ENCODE measurements at regions not wholly inside any gene's neighbourhood (a gene's known extent, or its start where the extent isn't known, plus 50 kb on each side); places are given as distances from the start of the nearest gene placed in this dataset.

- no peak for DNase-seq
These were observed 831.2 kb downstream of the EPHA7 start for GRCh38 chr6:92588148-92588547.

- no peak for DNase-seq
These were observed 831.8 kb downstream of the EPHA7 start for GRCh38 chr6:92587525-92587924.

DNA sequence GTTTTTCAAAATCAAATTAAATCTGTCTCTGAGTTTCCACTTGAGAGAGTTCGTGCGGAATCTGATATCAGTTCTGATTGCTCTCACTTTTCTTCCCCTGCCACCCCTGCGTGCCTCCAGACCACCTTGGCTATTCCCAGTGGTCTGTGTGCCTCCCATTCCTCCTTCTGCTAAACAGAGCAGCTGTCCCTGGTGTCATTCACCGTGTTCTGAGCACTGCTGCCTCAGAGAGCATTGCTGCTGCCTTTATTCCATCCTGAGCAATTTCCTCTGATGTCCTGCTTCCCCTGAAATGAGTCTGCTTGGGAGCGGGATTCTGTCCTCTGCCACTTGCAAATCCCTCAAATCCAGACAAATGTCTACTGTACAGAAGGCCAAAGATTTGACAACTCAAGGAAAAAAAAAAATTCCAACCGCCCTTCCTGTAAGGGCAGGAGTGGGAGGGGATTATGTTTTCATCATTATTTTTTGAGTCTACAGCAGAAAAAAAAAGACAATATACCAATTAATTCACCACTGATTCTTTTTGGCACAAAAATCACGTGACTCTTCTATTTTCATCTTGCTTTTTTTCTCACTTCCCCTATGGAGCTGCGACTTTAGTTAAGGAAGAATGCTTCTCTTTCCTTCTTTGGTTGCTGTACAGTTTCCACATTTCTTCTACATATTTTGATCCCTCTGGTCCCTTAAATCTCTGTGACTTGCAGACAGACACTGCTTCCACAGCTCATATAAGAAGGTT is 833.0 kb downstream of the EPHA7 start:
- DNase-seq, result no peak

DNA sequence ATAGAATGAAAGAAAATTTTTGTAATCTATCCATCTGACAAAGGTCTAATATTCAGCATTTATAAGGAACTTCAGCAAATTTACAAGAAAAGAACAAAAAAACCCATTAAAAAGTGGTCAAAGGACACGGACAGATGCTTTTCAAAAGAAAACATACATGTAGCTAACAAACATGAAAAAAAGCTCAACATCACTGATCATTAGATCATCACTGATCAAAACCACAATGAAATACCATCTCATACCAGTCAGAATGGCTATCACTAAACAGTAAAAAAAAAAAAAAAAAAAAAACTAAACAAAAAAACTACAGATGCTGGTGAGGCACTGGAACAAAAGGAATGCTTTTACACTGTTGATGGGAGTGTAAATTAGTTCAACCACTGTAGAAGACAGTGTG is 837.1 kb downstream of the EPHA7 start:
- DNase-seq, result no peak

DNA sequence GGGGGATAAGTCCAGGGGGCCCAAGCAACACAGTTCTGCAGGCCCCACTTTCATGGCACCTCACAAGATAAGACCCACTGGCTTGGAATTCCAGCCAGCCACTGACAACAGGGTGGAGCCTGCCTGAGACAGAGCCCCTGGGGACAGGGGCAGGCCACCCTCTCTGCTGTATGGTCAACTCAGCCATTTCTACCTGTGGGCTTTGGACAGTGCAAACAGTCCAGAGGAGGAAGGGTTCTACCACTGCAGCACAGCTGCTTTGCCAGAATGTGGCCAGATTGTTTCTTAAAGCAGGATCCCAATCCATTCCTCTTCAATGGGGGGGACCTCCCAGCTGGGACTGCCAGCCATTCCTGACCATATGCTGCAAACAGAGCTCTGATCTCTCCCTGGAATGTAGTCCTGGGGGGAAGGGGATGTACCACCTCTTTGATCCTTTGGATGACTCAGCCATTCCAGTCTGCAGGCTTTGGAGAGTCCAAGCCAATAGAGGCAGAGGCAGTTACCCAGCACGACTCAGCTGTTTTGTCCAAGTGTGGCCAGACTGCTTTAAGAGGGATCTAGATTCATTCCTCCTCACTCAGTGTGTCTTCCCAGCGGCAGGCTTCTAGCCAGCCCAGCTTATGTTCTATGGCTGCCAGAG is 842.2 kb downstream of the EPHA7 start:
- no peak for DNase-seq

DNA sequence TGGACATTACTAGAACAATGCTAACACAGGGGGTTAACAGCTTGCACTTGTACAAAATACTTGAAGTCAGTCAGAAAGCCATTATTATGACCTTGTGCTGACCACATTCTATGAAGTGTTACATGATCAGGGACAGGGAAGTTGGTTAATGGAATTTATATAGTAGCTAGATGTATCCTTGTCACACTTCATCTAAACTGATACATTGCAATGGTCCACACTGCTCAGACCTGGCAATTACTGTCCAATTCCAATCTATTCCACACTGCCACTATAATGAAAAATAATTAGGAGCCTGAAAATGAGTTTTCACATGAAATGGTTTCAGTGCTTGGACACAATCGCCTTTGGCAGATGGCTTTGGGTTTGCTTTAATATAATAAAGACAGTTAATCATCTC is 850.8 kb downstream of the EPHA7 start:
- DNase-seq, result no peak

DNA sequence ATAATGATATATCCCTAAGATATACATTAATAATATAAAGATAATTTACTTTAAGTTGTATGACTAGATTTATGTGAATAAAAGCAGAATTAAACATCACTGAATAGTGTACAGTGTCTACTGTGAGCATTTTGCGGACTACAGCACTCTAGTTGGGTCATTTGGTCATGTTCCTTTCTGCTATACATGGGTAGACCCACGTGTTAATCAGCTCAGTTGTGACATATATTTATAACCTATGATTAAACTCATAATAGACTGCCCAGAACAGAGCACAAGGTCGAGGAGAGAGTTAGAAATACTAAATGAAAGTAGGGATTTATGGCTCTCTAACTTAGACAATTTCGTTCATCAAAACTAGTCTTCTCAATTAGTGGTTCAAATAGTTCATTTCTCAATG is 852.7 kb downstream of the EPHA7 start:
- DNase-seq, result no peak

DNA sequence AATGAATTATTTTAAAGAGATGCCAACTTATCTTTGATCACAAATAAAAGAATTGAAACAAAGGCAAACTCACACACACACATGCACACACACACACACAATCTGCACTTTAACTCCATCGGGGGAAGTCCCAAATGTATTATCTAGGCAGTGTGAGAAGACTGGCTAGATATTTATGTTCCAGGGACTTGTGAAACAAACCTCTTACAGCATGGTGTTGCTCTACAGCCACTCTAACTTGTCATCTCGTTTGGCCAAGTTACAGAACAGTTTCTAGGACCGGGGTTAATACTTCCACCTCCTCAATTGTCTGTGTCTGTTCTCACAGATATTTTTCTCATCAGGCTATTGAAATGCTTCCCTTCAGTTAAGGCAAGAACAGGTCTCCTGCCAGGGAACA is 855.0 kb downstream of the EPHA7 start:
- DNase-seq, result no peak

DNA sequence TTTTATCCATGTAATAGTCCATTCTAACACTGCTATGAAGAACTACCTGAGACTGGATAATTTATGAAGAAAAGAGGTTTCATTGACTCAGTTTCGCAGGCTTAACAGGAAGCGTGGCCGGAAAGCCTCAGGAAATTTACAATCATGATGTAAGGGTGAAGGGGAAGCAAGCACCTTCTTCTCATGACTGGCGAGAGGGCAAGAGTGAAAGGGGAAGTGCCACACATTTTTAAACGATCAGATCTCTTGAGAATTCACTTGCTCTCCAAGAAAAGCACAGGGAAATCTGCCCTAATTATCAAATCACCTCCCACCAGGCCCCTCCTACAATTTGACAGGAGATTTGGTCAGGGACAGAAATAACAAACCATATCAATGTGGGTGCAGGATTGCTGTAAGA is 859.7 kb downstream of the EPHA7 start:
- DNase-seq, result no peak

DNA sequence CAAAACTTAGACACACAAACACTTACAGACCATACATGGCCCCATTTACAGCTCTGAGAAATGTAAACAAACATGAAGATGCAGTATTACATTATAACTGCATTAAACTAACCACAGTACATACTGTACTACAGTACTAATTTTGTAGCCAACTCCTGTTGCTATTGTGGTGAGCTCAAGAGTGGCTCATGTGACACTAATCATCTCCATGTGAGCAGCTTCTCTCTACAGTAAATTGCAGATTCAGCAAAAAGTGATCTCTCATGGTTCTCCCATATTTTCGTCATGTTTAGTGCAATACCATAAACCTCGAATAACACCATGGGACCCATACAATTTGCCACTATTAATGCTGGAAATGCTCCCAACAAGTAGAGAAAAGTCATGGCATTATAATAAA is 860.4 kb downstream of the EPHA7 start:
- DNase-seq, result no peak

DNA sequence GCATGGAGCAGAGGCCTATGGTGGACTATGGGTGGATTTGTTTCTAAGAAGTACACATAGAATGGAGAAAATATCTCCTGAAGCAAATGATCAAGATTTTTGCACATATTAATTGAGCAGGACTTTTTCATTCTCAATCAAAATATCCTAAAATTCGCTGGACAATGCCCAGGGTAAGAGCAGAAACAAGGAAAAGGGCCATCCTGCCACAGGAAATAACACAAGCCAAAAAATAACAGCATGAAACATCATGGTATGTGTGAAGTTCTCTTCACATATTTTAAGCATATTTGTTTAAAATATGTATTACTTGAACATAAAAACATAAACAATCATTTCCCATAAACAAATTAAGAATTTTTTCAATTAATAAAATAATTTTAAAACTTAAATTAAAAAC is 868.9 kb downstream of the EPHA7 start:
- no peak for DNase-seq

DNA sequence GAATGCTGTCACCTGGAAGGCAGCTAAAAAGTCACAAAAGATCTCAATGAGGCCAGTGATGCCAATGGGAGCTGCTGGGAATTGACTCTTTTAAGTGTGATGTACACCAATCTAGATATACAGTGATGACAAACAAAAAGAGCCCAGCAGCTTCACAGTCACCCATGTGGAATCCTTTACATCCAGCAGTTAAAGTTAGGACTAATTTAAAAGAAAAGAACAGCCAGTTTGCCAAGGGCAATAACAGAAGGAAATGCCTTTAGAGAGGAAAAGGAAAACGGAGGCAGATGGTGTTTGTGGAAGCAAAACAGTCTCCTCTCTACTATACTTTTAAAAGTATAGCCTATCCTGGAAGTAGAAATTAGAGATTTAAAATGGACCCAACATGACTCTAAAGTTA is 873.5 kb downstream of the EPHA7 start:
- no peak for DNase-seq

DNA sequence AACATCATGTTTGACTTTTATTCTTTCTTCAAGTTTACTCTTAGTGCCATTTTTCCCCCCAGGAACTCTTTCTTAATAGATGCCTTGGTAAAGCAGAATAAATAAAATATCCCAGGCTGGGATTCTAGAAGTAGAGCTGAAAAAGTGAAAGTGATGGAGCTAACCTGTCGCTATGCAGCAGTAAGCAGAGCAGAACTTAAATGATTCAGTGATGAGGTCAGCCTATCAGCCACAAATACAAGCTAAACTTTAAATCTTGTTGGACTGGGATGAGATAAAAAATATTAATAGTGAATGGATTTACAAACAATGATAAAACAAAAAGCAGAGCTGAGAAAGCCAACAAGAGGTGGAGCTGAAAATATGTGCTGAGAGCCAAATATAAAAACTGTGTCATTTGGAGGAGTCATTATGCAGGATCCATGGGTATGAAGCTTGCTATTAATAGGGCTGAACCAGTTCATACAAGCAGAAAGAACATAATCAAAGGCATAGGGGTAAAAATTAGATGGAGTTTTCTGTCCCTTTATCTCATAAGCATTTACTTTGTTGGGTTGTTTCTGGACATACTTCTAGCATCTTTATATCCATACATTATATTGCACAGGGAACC is 877.8 kb downstream of the EPHA7 start:
- DNase-seq, result no peak

- no peak for DNase-seq
These were observed 880.4 kb downstream of the EPHA7 start for GRCh38 chr6:92538926-92539325.

GRCh38 chr6:92538275-92538674 is 881.1 kb downstream of the EPHA7 start:
- no peak for DNase-seq

DNA sequence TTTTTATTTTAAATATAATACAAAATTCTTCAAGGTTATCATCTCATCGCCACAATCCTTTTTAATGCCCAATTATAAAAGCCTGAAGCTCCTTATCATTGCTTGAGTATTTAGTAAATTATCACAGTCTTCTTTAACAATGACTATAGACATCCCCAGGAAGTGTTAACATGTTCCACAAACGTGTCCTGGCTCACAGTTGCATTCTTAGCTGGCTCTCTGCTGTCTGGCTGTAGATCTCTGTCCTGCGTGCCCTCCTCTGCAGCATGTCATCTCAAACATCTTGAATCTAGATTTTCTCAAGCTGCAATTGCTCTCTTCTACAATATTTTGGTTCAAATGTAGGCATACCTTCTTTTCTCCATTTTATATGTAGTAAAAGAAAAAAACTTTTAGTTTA is 885.2 kb downstream of the EPHA7 start:
- no peak for DNase-seq

DNA sequence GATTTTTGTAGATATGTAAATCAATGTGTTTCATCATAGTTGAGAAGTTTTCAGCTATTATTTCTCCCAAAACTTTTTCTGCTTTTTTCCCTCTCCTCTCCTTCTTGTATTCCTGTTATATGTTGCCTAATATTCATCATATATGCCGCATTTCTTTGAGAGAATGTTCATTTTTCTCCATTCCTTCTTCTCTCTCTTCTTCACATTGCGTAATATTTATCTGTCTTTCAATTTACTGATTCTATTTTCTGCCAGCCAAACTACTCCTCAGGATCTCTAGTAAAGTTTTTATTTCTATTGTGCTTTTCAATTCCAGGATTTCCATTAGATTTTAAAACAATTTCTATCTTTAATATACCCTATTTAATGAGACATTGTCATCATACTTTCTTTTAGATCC is 896.8 kb downstream of the EPHA7 start:
- no peak for DNase-seq

DNA sequence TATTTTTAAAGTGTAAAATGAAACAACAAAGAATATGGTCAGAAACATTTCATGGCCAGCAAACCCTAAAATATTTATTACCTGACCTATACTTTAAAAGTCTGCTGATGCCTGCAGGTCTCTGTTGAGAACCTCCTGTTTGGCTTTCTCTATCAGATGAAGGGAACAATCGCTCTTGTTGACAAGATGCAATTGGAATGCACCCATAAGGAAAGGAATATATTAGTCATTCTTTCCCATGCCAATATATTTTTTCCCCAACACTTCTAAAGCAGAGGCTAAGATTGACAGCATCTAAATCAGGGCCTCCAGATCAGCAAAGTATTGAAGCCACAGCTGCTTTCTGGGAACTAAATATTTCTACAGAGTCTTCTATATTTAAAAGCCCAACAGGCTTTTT is 897.8 kb downstream of the EPHA7 start:
- no peak for DNase-seq

GRCh38 chr6:92510137-92510536 is 909.2 kb downstream of the EPHA7 start:
- no peak for DNase-seq

DNA sequence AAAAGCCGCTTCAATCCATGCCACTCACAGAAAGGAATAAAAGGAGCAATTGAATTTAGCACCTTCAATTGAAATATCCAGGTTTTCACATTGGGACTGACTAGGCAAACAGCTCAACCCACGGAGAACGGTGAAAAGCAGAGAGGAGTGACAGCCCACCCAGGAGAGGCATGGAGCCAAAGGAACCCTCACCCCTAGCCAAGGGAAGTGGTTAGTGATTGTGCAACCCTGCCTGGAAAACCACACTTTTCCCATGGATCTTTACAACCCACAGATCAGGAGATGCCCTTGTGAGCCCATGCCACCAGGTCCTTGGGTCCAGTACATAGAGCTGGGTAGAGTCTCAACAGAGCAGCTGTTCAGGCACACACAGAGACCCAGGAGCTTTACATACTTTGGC is 911.8 kb downstream of the EPHA7 start:
- no peak for DNase-seq

GRCh38 chr6:92504509-92504908 is 914.9 kb downstream of the EPHA7 start:
- DNase-seq, result no peak

DNA sequence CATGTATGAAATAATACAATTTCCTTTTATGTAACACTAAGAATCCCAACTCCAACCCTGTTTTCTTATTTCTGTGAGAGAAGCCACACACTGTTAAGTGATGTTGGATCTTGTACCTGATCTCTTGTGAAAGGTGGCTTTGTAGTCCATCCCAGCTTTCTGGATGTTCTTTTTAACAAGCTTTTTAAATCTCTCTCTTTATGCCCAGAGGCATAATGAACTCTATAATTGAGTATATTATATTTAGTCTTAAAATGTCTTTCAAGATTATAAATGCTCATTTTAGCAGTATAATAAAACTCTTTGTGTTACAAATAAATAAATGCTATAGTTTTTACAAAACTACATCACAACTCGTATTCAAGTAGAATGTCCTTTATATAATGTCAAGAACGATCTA is 922.1 kb downstream of the EPHA7 start:
- no peak for DNase-seq

DNA sequence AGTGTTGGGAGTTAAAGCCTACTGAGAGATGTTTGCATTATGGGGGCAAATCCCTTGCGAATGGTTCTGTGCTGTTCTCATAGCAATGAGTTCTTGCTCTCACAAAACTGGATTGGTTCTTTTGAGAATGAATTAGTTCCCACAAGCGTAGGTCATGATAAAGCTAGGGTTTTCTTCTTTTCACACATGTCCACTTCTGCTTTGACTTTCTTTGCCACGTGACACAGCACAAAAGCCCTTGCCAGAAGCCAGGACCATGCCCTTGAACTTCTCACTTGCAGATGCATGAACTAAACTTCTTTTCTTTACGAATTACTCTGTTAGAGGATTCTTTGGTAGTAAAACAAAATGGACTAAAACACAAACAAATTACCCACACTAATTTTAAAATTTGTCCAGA is 922.8 kb downstream of the EPHA7 start:
- no peak for DNase-seq

GRCh38 chr6:92495242-92495641 is 924.1 kb downstream of the EPHA7 start:
- no peak for DNase-seq

GRCh38 chr6:92485487-92485886 is 933.9 kb downstream of the EPHA7 start:
- no peak for DNase-seq
